Stimulated activated naive CD8-positive, alpha-beta T cell treated with anti-CD3 and anti-CD28 coated beads, Interleukin-15, Interleukin-2, amounts not matched to agents 100 ng/mL and 50 ng/mL, for 24 hours (primary cell): ENCODE measurements at regions not wholly inside any gene's neighbourhood (a gene's known extent, or its start where the extent isn't known, plus 50 kb on each side); places are given as distances from the start of the nearest gene placed in this dataset.

Experiments
- H3K27ac Mint-ChIP-seq: one replicate; pipeline ENCODE4 v1.8.0; 2021; ENCODE audit warnings: mild to moderate bottlenecking, mixed read lengths
- H3K27me3 Mint-ChIP-seq: one replicate; pipeline ENCODE4 v1.8.0; 2021; ENCODE audit warnings: mixed read lengths
- H3K36me3 Mint-ChIP-seq: one replicate; pipeline ENCODE4 v1.8.0; 2021; ENCODE audit warnings: low read depth, mixed read lengths
- H3K4me1 Mint-ChIP-seq: one replicate; pipeline ENCODE4 v1.8.0; 2021; ENCODE audit warnings: low read depth, mixed read lengths
- H3K4me3 Mint-ChIP-seq: one replicate; pipeline ENCODE4 v1.8.0; 2021; ENCODE audit warnings: mild to moderate bottlenecking, mixed read lengths
- H3K9me3 Mint-ChIP-seq: one replicate; pipeline ENCODE4 v1.8.0; 2021; ENCODE audit warnings: mixed read lengths

DNA sequence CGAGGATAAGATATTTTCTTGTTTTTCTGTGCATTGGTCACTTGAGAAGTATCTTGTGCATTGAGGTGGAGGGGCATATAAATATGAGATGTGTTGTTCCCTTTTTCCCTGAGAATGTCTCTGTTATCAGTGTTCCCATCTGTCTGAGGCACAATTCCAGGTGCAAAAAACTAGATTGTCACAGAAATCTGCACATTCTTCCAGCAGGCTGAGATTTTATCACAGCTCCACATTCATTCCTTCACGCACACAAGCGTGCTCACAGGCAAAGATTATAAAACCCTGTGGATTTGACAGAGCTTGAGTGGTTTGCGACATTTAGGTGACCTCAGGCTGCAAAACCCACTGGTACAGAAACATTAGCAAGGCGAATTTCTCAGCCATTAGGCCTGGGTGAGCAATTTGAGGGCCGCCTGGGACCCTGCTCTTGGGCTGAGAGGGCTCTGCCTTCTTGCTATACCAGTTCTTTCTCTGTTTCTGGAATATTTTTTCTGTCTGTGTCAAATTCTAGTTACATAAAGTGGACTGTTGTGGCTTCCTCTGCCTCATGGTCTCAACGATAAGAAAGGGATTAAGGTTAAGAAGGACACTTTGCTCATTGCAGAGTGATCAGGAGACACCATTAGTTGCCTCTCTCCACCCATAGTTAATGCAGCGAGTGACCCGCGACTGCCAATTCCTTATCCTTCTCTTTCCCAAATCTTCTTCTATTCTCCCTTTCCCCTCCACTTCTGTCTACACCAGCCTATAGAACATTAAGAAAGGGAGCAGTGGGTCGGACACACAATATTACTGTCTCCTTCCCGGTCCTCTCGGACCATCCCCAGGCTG is 86.7 kb upstream of the C1QTNF7 start:
- no peaks in the 10 kb centered on the region for H3K36me3 Mint-ChIP-seq

DNA sequence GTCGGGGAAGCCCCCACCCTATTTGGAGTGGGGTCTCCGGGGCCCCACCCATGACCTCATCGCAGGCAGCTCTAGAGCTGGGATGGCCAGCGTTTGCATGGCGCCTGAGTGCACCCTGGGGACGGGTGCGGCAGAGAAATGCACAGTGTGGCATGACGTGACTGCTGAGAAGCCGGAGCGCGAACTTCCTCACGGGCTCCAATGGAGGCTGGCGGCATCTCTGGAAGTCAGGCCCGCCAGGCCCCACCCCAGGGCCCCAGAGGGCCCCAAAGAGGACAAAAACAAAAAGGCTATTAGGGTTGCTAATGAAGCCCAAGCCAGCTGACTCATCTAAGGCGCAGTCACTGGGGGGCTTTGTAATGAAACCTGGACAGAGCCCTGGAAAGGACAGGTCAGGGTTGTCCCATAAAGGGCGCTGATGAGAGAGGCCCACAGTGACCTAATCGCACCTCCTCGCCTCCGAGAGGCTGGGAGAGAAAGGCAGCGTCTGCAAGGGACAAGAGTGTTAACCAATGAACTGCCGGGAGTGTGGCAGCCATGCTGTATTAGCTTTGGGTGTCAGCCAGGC is 86.0 kb upstream of the C1QTNF7 start:
- no peaks in the 10 kb centered on the region for H3K27me3 Mint-ChIP-seq
- H3K4me3 Mint-ChIP-seq: no peak overlapping the region
- no peaks in the 10 kb centered on the region for H3K36me3 Mint-ChIP-seq
- peaks cover 4% of the 10 kb centered on the region for H3K9me3 Mint-ChIP-seq
- H3K27ac Mint-ChIP-seq: no peak overlapping the region
- H3K4me1 Mint-ChIP-seq: peaks cover 7% of the 10 kb centered on the region

More for the DNA sequence above, 86.7 kb upstream of the C1QTNF7 start:
- Mint-ChIP-seq H3K4me3 (no peak overlapping the region), H3K27ac (no peak overlapping the region), H3K27me3 (no peaks in the 10 kb centered on the region), H3K9me3 (peaks cover 7% of the 10 kb centered on the region), H3K4me1 (peaks cover 7% of the 10 kb centered on the region)

DNA sequence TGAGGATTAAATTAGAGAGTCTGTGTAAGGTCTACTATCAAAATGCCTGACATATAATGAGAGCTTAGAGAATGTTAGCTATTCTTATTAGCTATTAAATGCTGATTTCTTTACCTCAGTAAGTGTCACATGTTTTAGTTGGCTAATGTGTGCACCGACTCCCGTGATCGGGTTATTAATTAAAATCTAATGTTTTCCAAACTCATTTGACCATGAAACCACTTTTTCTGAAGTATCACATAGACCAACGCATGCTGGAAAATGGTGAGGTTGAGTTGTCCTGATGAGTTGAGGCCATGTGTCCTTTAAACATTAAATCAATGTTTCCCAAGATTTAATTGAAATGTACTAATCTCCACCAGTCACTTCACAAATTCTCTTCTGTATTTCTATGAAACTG is 84.8 kb upstream of the C1QTNF7 start:
- peaks cover 7% of the 10 kb centered on the region for H3K4me1 Mint-ChIP-seq
- H3K36me3 Mint-ChIP-seq: no peaks in the 10 kb centered on the region
- no peaks in the 10 kb centered on the region for H3K27me3 Mint-ChIP-seq
- H3K4me3 Mint-ChIP-seq: no peak overlapping the region
- H3K9me3 Mint-ChIP-seq: peaks cover 2% of the 10 kb centered on the region
- no peak overlapping the region for H3K27ac Mint-ChIP-seq

DNA sequence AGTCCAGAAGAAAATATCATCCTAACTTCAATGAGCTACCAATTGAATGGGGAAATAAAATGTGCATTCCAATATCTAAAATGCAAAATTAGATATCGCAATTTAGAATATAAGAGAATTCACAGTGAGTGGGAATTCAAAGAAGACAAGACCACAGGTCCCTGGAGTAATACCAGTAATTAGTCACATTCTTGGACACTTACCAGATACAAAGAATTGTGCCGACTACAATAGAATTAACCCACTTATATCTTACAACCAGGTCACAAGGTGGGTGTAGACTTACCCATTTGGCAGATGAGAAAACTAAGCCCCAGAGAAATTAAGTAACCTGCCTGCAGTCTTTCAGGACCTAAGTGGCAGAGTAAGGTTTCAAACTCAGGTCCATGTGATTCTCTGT is 84.3 kb upstream of the C1QTNF7 start:
- H3K4me3 Mint-ChIP-seq: no peak overlapping the region
- no peak overlapping the region for H3K27ac Mint-ChIP-seq
- H3K4me1 Mint-ChIP-seq: peaks cover 7% of the 10 kb centered on the region
- H3K36me3 Mint-ChIP-seq: no peaks in the 10 kb centered on the region
- no peaks in the 10 kb centered on the region for H3K27me3 Mint-ChIP-seq
- H3K9me3 Mint-ChIP-seq: no peaks in the 10 kb centered on the region

DNA sequence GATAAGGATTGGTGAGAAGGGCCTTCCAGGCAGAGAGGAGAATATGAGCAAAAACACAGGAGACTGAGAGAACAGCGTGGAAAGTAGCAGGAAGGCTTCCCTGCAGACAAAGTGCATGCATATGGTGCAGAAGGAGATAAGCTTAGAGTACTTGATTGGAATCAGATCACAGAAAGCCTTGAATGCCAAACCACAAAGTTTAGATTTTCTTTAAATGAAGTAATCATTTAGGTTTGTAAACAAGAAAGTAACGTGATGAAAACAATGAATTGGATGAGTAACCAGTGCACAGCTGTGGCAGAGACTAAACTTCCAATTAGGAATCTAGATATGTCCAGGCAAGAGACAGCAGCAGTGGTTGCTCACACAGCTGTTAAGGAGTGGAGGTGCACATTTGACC is 83.8 kb upstream of the C1QTNF7 start:
- H3K4me3 Mint-ChIP-seq: no peak overlapping the region
- no peaks in the 10 kb centered on the region for H3K36me3 Mint-ChIP-seq
- H3K27ac Mint-ChIP-seq: no peak overlapping the region
- H3K9me3 Mint-ChIP-seq: no peaks in the 10 kb centered on the region
- H3K27me3 Mint-ChIP-seq: no peaks in the 10 kb centered on the region
- H3K4me1 Mint-ChIP-seq: peaks cover 12% of the 10 kb centered on the region

DNA sequence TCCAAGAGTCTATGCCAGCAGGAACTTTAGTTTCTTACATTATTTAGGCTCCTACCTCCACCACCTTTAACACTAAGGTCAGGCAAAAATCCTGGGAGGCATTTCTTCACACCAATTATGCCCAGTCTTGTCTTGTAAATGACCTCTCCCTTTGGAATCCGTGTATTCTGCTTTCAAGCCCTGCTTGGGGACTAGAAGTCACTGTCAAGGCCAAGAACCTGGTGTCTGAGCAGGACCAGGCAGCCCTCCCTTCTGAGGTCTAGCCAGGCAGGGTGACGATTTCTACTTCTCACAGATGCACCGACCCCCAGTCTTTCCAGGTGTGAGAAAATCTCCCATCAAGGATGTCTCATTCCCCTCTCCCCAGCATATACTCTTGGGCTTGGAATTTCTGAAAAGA is 82.7 kb upstream of the C1QTNF7 start:
- H3K27me3 Mint-ChIP-seq: no peaks in the 10 kb centered on the region
- H3K4me1 Mint-ChIP-seq: peaks cover 20% of the 10 kb centered on the region
- no peak overlapping the region for H3K27ac Mint-ChIP-seq
- no peaks in the 10 kb centered on the region for H3K36me3 Mint-ChIP-seq
- H3K9me3 Mint-ChIP-seq: no peaks in the 10 kb centered on the region
- no peak overlapping the region for H3K4me3 Mint-ChIP-seq

DNA sequence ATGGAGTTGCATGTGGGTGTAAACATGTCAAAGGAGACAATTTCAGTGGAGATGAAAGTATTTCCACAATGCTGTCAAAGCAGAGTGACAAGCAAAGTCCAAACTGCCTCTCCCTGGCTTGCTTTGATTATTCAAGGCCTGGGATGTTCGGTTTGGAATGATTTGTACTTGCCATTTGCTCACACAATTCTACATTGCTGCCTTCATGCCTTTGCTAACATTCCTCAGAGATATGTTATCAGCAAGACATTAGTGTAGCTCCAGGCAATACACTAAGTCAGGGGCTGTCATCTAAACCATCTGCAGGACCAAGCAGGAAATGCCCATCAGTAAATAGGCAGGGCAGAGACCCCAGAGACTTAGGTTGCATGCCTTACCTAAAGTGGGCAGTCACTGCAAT is 79.6 kb upstream of the C1QTNF7 start:
- Mint-ChIP-seq H3K4me1 (peaks cover 20% of the 10 kb centered on the region), H3K9me3 (no peaks in the 10 kb centered on the region), H3K4me3 (no peak overlapping the region), H3K36me3 (no peaks in the 10 kb centered on the region), H3K27me3 (peaks cover 3% of the 10 kb centered on the region), H3K27ac (no peak overlapping the region)

DNA sequence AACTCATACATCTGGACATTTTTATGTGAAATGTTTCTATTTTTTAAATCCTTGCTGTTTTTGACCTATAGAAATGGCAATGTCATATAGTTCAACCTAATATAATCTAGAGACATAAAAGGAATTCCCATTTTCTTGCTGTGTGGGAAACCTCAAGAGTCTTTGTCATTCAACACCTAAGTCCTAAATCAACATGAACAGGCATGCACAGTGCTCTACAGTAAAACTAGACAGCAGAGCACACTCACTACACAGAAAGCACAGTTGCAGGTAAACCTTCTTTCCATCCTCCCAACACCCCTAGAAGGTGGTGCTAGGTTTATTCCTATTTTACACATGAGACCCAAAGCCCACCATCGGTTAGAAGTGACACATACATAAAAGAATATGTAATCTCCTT is 79.1 kb upstream of the C1QTNF7 start:
- Mint-ChIP-seq H3K4me1 (peaks cover 20% of the 10 kb centered on the region), H3K36me3 (no peaks in the 10 kb centered on the region), H3K27me3 (peaks cover 3% of the 10 kb centered on the region), H3K4me3 (no peak overlapping the region), H3K9me3 (no peaks in the 10 kb centered on the region), H3K27ac (no peak overlapping the region)

DNA sequence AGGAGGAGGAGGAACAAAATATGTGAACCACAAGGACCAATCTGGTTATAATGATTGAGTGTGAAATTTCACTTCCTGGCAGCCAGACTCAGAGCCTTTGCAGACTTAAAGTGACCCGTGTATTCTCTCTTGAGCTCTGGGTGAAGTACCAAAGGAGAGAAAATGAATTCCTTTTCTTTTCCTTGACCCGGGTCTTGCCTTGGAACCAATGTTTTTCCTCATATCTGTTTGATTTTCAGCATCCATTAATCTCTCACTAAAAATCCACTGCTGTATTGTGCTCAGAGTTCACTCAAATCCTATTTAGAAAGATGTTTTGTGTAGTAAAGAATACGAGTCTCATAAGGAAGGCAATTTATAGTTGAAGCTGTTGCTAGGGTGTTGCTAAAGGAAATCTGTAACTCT is 78.3 kb upstream of the C1QTNF7 start:
- no peaks in the 10 kb centered on the region for H3K36me3 Mint-ChIP-seq
- H3K4me1 Mint-ChIP-seq: peaks cover 20% of the 10 kb centered on the region
- H3K9me3 Mint-ChIP-seq: no peaks in the 10 kb centered on the region
- peaks cover 3% of the 10 kb centered on the region for H3K27me3 Mint-ChIP-seq
- no peak overlapping the region for H3K4me3 Mint-ChIP-seq
- no peak overlapping the region for H3K27ac Mint-ChIP-seq

DNA sequence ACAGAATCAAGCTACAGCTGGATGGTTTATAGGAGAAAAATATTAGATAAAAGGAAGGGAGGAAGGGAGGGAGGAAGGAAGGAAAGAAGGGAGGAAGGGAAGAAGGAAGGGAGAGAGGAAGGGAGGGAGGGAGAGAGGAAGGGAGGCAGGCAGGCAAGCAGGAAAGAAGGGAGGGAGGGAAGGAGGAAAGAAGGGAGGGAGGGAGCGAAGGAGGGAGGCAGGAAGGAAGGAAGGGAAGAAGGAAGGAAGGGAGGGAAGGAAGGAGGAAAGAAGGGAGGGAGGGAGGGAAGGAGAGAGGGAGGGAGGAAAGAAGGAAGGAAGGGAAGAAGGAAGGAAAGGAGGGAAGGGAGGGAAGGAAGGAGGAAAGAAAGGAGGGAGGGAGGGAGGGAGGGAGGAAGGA is 77.9 kb upstream of the C1QTNF7 start:
- no peak overlapping the region for H3K4me3 Mint-ChIP-seq
- no peaks in the 10 kb centered on the region for H3K36me3 Mint-ChIP-seq
- H3K4me1 Mint-ChIP-seq: peaks cover 20% of the 10 kb centered on the region
- peaks cover 3% of the 10 kb centered on the region for H3K27me3 Mint-ChIP-seq
- no peak overlapping the region for H3K27ac Mint-ChIP-seq
- no peaks in the 10 kb centered on the region for H3K9me3 Mint-ChIP-seq

DNA sequence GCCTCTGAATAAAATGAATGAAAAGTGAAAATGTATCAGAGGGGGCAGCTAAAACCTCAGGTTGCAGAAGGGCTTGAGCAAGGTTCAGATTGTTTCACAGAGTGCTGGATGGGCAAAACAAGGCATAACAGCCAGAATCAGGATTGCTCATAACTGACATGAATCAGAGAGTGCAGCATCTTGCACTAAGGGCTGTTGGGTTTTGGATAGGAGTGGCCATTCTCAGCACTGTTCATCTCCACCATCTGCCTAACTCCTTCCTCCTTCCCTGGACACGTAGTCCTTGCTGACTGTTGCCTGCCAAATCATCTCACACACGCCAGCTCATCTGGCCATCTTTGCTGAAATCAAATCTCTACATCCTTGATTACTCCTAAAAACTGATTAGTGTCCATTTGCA is 75.3 kb upstream of the C1QTNF7 start:
- peaks cover 3% of the 10 kb centered on the region for H3K27me3 Mint-ChIP-seq
- no peaks in the 10 kb centered on the region for H3K9me3 Mint-ChIP-seq
- peaks cover 13% of the 10 kb centered on the region for H3K4me1 Mint-ChIP-seq
- H3K4me3 Mint-ChIP-seq: no peak overlapping the region
- H3K36me3 Mint-ChIP-seq: no peaks in the 10 kb centered on the region
- H3K27ac Mint-ChIP-seq: no peak overlapping the region

DNA sequence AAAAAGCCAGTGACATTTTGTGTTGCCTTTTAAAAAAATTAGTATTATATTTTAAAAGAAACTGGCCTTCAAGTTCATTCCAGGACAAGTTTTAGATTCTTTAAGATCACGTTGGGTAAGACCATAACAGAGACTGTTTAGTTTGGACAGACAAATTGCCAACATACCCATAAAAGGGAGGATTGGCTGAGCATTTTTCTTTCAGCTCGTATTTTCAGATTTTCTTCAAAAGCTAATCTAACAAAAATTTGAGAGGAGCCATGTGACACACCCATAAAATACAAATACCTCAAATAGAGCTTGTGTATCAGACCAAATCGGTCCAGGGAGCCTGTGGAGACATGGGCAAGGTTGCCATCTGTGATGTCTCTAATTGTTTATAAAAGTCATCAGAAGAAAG is 74.6 kb upstream of the C1QTNF7 start:
- no peaks in the 10 kb centered on the region for H3K36me3 Mint-ChIP-seq
- H3K27me3 Mint-ChIP-seq: peaks cover 3% of the 10 kb centered on the region
- no peak overlapping the region for H3K27ac Mint-ChIP-seq
- peaks cover 13% of the 10 kb centered on the region for H3K4me1 Mint-ChIP-seq
- no peaks in the 10 kb centered on the region for H3K9me3 Mint-ChIP-seq
- no peak overlapping the region for H3K4me3 Mint-ChIP-seq

DNA sequence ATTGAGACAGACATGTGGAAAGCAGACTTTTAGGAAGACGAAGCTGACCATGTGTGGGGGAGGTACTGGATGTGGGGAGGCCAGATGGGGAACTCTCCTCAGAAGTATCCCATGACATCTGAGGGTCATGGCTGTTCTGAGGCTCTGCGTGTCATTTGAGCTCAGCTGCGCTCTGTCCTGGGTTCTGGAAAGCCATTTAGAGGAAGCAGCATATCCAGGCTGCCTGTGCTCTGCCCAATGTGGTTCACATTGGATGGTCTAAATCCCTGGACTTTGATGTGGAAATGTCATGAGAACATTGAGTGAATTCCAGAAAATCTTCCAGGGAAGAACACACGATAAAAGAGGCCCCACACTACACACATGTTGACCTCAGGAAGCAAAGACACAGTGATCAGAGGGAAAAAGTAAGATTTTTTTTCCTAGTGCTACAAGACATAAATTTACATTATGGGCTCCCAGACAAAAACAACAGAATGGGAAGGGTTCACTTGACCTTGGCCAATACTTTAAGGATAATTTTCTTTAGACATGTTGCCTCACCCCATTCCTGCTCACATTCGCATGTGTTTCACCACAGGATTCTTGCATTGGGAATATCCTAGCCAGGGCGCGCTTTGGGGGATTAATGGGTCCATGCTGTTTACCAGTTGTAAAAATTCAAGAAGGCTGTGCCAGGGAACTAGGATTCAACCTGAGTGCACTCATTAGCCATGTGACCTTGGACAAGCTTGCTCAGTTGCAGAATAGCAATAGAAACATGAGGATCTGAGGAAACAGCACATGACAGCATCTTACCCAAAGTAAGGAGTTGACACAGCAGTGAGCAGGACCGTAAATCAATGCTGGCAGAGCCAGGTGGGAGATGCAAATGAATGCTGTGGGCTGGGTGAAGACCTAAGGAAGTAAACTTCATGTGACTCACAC is 73.2 kb upstream of the C1QTNF7 start:
- Mint-ChIP-seq H3K4me3 (no peak overlapping the region), H3K4me1 (peaks cover 3% of the 10 kb centered on the region), H3K27ac (no peak overlapping the region), H3K9me3 (peaks cover 4% of the 10 kb centered on the region), H3K36me3 (no peaks in the 10 kb centered on the region), H3K27me3 (peaks cover 3% of the 10 kb centered on the region)

DNA sequence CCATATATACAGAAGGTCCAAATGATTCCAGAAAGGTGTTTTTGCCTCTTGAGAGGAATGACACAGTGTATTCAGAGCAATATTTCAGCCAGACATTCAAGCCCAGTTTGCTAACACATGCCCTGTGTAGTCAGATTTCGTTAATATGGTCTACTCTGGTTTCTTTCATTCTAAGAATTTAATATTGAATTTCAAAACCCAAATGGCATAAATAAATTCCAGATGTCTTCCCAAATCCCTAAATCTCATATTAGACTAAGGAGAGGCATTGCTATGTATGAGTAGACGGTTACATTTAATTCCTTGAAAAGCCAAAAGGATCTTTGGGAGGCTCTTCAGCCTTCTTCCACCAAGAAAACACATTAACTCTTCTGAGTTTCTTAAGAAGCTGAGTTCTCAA is 66.3 kb upstream of the C1QTNF7 start:
- Mint-ChIP-seq H3K36me3 (no peaks in the 10 kb centered on the region), H3K27ac (no peak overlapping the region), H3K9me3 (peaks cover 4% of the 10 kb centered on the region), H3K27me3 (no peaks in the 10 kb centered on the region), H3K4me1 (peaks cover 2% of the 10 kb centered on the region), H3K4me3 (no peak overlapping the region)

DNA sequence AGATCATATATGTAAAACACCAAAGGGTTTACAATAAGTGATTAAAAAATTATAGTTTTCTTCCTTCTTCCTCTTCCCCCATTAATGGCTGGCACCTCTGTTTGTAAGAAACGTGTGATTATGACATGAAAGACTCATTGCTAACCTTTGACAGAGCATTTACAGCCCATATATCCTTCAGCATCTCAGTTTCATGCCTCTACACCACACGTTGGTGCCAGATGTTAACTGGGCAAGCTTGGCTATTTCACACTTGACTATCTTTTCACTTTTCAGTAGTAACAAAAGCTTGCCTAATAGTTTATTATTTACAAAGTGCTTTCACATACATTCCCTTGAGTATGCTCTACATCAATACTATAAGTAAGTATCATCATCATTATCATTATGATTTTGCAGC is 65.3 kb upstream of the C1QTNF7 start:
- no peaks in the 10 kb centered on the region for H3K27me3 Mint-ChIP-seq
- H3K9me3 Mint-ChIP-seq: peaks cover 4% of the 10 kb centered on the region
- no peak overlapping the region for H3K4me3 Mint-ChIP-seq
- peaks cover 12% of the 10 kb centered on the region for H3K4me1 Mint-ChIP-seq
- no peaks in the 10 kb centered on the region for H3K36me3 Mint-ChIP-seq
- no peak overlapping the region for H3K27ac Mint-ChIP-seq
